COR-L47 (cell line): ENCODE measurements at regions not wholly inside any gene's neighbourhood (a gene's known extent, or its start where the extent isn't known, plus 50 kb on each side); places are given as distances from the start of the nearest gene placed in this dataset.
A peak's percentile ranks its signal among the peaks of the same experiment; 100 is the strongest.

Experiments used
- DNase-seq: peaks from one replicate; lab custom pipeline; 2025; lab: John Stamatoyannopoulos, UW

DNA sequence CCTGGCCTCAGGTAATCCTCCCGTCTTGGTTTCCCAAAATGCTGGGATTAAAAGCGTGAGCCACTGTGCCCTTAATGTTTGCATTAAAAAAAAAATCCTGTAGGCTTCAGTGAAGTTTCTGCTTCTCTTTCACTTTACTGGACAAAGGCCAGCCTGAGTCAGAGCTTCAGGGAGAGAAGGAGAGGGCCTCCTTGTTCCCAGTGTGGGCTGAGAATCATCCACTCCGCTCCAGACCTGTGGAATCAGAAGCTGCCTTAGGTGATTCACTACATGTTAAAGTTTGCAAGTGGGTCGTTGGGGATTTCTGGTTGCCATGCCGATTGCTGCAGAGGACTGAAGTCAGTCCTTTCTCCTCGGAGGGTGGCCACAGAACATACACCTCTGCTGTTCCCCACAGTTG, 113.3 kb upstream of the EEF1E1 start:
- DNase-seq = no peak

DNA sequence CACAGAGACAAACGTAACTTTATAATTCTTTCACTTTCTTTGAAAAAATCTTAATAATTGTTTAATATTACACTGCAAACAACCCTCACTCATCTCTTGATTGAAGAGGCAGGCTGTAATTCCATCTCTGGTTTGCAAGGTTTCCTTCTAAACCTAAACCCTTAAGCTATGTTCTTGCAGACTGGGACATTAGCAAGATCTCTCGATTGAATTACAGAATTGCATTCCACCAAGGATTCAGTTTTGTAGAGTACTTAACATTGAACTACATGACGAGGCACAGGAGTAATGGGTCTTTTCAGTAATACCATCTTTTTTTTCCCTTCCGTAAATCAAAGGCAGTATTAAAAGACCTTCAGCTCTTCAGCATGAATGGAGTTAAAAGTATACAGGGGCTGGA, 111.6 kb upstream of the EEF1E1 start:
- no peak for DNase-seq

DNA sequence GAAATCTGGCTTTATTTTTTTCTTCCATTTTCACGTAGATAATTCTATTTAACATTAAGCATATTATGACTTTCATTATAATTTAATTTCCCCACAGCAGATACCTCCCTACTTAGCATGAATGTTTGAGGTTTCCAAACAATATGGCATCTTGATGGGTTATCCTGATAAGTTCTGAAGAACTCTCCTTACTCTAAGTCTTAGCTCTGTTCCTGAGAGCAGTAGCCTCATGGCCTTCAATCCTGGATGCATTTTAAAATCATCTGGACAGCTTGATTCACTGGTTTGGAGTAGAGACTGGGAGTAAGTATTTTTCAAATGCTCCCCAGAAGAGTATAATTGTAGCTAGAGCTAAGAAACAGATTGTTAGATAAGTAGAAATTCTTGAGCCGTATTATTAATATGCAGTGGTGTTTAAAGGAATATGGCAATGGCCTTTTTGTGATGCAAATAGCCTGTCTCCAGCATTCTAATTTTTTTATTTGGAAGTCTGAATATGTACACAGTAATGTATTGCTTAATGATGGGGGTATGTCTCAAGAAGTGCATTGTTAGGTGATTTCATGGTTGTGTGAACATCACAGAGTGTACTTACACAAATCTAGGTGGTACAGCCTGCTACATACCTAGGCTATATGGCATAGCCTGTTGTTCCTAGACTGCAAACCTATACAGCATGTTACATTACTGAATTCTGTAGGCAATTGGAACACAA, 110.5 kb upstream of the EEF1E1 start:
- no peak for DNase-seq

DNA sequence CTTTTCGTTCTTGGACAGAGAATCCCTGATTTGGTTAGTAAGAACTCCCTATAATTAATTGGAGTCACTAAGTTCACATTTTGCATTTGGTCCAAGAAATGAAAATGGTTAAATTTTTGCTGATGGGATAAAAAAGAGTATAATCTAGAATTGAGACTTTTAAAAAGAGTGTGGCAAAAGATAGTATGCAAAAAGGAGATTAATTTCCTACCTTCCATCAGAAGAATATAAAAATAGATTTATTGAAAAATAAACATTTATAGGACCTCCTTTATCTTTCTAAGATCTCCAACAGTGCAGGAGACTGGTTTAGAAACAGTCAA, 105.5 kb upstream of the EEF1E1 start:
- DNase-seq = no peak

GRCh38 chr6:8207191-8207868, 105.0 kb upstream of the EEF1E1 start:
- no peak for DNase-seq

DNA sequence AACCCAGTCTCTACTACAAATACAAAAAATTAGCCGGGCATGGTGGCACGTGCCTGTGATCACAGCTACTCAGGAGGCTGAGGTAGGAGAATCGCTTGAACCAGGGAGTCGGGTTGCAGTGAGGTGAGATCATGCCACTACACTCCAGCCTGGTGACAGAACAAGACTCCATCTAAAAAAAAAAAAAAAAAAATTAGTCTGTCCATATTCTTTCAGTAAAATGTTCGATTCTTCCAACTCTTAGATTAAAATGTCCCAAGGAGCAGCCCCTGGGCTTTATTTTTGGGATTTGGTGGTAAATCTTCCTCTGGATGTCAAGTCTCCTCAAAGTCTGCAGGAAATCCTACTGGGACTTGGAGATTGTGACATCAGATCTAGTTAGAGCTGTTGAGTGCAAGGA, 101.0 kb upstream of the EEF1E1 start:
- DNase-seq = no peak

- DNase-seq = no peak
Observed at GRCh38 chr6:8201679-8202078, 99.3 kb upstream of the EEF1E1 start.

DNA sequence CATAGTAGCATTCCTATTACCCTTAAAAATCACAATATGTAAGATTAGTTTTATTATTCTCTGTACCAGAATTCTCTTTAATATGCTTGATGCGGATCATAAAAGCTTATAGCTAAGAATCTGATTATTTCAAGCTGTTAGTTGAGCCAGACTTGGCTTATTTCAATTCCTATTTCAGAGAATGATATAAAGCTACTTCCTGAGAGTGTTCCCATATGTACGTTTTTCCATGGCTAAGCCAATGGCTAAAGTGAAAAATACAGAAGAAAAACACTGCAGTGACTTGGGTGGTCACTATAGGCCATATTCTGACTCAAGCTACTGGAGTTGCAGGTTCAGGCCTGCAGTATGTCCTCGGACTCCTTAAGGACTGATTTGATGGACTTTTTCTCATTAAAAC, 97.9 kb upstream of the EEF1E1 start:
- no peak for DNase-seq

DNA sequence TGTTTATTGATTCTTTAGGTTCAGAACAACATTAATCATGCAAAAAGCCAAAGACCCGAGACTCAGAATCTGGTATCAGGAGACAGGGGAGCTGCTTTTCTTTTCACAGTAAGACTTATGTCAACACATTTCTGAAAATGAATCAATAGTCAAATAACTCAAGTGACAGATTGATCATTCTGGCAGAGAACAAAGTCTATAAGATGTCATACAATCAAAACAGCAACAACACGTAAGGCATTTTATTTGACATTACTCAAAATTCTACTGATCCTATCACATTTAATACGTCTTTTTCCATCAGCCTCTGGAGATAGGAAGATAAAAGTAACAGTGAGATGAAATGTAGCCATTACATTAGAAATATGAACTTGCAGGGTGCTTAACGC, 93.4 kb upstream of the EEF1E1 start:
- DNase-seq = no peak

- DNase-seq = peak; percentile 11
Observed at GRCh38 chr6:8195040-8195713, 92.8 kb upstream of the EEF1E1 start.

- no peak for DNase-seq
Observed at GRCh38 chr6:8194490-8194889, 92.1 kb upstream of the EEF1E1 start.

GRCh38 chr6:8193541-8193940, 91.2 kb upstream of the EEF1E1 start:
- no peak for DNase-seq

GRCh38 chr6:8192597-8192996, 90.2 kb upstream of the EEF1E1 start:
- no peak for DNase-seq

DNA sequence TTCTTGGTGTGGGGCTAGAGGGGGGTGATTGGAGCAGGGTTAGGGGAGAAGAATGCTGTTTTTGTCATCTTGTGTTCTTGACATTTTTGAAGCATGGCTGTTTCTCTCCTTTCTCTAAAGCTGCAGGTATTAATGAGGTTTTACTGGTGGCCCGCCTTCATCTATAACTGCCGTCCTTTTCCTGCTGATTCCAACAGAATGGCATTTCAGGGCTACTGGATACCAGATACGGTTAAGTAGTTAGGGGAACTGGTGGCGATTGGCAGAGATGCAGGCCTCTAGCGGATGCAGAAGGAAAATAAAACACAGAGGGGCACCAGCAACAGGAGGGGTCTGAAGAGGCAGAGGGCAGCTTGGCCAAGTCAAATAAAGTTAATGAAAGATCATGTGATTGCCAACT, 89.7 kb upstream of the EEF1E1 start:
- no peak for DNase-seq

- no peak for DNase-seq
Observed at GRCh38 chr6:8191629-8192028, 89.3 kb upstream of the EEF1E1 start.

DNA sequence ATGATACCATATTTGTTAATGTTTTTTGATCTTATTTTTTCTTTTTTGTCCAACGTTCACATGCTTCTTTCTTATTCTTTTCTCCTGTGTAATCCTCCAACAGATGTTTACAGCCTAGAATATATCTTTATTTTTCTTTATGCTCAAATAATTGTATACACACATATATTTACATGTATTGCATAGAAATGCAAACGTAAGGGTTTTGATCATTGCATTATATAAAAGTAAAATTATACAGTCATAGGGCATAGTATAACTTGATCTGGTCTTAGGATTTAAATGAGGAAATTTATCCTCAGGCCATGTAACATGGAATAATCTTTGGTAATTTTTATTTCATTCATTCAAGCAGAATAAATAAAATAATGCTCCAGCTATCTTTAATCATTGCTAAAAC, 84.9 kb upstream of the EEF1E1 start:
- DNase-seq = no peak

- no peak for DNase-seq
Observed at GRCh38 chr6:8182902-8183665, 80.7 kb upstream of the EEF1E1 start.

- no peak for DNase-seq
Observed at GRCh38 chr6:8181951-8182845, 79.8 kb upstream of the EEF1E1 start.

- DNase-seq = no peak
Observed at GRCh38 chr6:8181160-8181881, 79.0 kb upstream of the EEF1E1 start.

GRCh38 chr6:8180327-8181159, 78.2 kb upstream of the EEF1E1 start:
- no peak for DNase-seq
